ENCODE measurements at regions not wholly inside any gene's neighbourhood (a gene's known extent, or its start where the extent isn't known, plus 50 kb on each side); places are given as distances from the start of the nearest gene placed in this dataset.

DNA sequence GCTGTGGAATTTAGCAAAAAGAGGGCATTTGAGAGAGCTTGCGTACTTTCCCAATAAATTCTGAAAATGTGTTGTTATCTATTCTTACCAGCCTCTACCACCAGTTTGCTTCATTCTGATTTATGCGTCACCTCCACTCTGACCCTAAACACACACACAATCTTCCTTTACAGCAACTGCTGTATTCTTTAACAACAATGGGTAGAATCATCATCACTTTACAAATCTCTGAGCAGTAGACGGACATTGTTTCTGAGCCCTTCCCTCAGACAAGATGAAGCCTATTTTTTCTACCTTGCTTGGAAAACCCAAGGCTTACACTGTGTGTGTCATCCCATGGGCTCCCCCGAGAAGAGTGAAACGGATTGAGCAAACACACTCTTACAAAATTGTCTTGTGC lies 83.1 kb upstream of the RASA1 start:
- H3K4me3 ChIP-seq (ENCODE audit: low read depth, low read length), result no peak overlapping the region
- no peak for DNase-seq (ENCODE audit: low read depth)
- TF ChIP-seq, protein P1, sequence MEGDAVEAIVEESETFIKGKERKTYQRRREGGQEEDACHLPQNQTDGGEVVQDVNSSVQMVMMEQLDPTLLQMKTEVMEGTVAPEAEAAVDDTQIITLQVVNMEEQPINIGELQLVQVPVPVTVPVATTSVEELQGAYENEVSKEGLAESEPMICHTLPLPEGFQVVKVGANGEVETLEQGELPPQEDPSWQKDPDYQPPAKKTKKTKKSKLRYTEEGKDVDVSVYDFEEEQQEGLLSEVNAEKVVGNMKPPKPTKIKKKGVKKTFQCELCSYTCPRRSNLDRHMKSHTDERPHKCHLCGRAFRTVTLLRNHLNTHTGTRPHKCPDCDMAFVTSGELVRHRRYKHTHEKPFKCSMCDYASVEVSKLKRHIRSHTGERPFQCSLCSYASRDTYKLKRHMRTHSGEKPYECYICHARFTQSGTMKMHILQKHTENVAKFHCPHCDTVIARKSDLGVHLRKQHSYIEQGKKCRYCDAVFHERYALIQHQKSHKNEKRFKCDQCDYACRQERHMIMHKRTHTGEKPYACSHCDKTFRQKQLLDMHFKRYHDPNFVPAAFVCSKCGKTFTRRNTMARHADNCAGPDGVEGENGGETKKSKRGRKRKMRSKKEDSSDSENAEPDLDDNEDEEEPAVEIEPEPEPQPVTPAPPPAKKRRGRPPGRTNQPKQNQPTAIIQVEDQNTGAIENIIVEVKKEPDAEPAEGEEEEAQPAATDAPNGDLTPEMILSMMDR (IDR thresholded peaks at IDR 0.05; ENCODE audit: insufficient read depth, low read length), result no peak

DNA sequence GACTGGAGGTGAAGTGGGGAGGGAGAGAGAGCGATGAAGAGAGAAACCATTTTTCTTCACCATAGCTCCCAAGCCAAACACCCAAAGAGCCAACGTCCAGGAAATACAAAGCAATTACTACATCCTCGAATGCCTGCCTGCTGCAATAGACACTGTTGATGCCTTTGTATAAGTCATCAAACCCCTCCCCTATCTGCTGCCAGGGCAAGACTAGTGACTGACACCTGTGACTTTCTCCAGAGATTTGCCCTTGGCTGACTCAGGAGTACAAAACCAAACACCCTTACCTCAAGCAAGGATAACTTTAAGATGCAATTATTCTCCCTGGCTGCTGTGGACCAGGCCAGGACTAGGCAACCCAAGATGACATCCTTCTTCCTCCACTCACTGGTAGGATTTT lies 81.8 kb upstream of the RASA1 start:
- no peak overlapping the region for H3K4me3 ChIP-seq (ENCODE audit: low read depth, low read length)
- TF ChIP-seq, protein P1 (IDR thresholded peaks at IDR 0.05; ENCODE audit: insufficient read depth, low read length), result no peak
- no peak for DNase-seq (ENCODE audit: low read depth)

- no peak for DNase-seq (ENCODE audit: low read depth)
These were observed 79.3 kb upstream of the RASA1 start for GRCh38 chr5:87188391-87188790.

DNA sequence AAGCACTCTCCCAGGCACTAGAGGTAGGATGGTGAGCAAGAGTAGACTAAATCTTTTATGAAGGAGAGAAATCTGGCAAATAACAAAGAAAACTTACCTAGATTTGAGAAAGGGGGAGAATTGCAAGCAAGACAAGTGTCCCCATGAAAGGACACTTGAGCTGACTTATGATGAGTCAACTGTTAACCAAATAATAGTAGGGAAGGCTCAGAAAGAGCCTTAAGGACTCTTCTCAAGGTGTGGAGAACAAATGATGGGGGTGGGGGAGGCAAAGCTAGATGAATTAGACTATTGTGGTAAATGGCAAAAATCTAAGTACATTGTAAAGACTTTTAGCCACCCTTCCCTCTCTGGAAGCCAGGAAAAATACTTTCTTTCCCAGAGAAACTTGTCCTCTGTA lies 77.6 kb upstream of the RASA1 start:
- no peak for DNase-seq (ENCODE audit: low read depth)
- no peak overlapping the region for H3K4me3 ChIP-seq (ENCODE audit: low read depth, low read length)
- TF ChIP-seq, protein P1 (IDR thresholded peaks at IDR 0.05; ENCODE audit: insufficient read depth, low read length), result no peak

More at GRCh38 chr5:87188391-87188790, 79.3 kb upstream of the RASA1 start:
- H3K4me3 ChIP-seq (ENCODE audit: low read depth, low read length), result no peak overlapping the region
- TF ChIP-seq, protein P1 (IDR thresholded peaks at IDR 0.05; ENCODE audit: insufficient read depth, low read length), result no peak

DNA sequence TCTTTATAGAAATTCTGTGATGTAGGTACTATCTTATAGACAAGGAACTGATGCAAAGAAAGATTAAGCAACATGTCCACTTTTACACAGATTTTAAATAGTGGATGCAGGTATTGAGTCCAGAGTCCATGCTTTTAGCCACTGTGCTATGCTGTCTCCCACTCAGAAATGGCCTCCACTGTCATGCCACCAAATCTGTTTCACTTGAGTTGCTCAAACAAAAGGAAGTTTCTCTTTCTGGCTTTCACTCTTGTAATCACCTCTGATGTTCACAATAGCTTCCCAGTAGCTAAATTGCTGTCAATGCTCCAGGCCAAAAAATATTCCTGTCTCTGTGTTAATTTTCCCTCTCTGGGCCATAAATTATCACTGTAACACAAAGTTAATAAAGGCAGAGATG lies 77.0 kb upstream of the RASA1 start:
- H3K4me3 ChIP-seq (ENCODE audit: low read depth, low read length), result no peak overlapping the region
- DNase-seq (ENCODE audit: low read depth), result no peak
- TF ChIP-seq, protein P1 (IDR thresholded peaks at IDR 0.05; ENCODE audit: insufficient read depth, low read length), result no peak

DNA sequence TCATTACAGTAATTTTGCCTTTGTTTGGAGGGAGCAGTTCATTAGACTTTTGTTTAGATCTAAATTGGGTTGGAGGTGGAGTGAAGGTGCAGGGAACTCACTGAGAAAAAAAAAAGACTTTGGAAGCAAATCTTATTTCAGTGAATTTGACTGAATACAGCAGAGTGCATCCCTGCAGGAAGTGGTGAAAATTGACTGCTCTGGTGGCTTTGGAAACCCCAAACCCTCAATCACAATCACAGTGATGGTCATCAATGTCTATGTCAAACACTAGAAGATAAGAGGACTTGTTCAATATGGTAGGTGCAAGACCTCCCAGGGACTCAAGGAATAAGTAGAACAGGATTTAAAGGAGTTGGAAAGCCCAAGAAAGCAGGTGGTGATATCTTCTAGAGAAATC lies 76.0 kb upstream of the RASA1 start:
- TF ChIP-seq, protein P1 (IDR thresholded peaks at IDR 0.05; ENCODE audit: insufficient read depth, low read length), result no peak
- DNase-seq (ENCODE audit: low read depth), result no peak
- H3K4me3 ChIP-seq (ENCODE audit: low read depth, low read length), result no peak overlapping the region

DNA sequence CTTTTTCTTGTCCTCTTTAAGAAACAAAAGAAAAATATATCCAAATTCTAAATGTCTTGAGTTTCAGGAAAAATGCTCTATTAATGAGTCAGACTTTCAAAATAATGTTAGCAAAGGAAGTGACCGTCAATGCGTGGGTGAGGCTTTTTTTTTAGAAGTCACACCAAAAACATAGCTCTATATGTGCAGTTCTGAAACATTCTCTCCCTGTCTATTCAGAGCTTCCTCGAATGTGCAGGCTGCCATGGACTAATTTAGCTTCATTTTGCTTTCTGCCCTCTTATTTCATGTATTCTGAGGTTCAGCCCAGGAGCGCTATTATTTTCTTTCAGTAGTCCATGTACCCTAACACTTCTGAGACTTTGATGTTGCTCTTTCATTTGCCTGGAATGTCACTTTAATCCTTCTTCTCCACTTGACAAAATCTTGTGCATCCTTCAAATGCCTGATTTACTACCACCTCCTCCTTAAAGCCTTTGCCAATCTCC lies 72.5 kb upstream of the RASA1 start:
- peak; percentile 82 for DNase-seq (ENCODE audit: low read depth)
- no peak overlapping the region for H3K4me3 ChIP-seq (ENCODE audit: low read depth, low read length)
- TF ChIP-seq, protein P1 (IDR thresholded peaks at IDR 0.05; ENCODE audit: insufficient read depth, low read length), result no peak

Measured in fibroblast of the aortic adventitia (primary cell).